ENCODE measurements at regions not wholly inside any gene's neighbourhood (a gene's known extent, or its start where the extent isn't known, plus 50 kb on each side); places are given as distances from the start of the nearest gene placed in this dataset.

DNA sequence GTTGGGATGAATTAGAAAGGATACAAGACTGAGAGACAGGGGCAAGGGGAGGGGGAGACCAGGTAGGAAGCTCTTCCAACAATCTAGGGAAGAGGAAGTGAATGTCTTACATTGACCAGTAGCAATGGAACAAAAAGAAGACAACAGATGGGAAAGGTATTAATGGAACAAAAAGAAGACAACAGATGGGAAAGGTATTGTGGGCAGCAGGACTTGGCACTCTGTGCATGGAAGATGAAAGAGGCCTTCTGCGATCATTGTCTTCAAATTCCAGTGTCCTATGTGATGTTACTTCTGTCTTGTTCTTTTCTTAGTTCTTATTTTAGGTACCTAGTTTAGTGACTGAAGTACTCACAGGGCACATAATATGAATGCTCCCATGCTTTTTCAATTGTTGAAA, 161.8 kb downstream of the PALM2AKAP2 start:
- no peak for TF ChIP-seq EZH2 (IDR thresholded peaks at IDR 0.05; ENCODE audit: insufficient read depth, low read length)
- no peak for TF ChIP-seq CTCF (IDR thresholded peaks at IDR 0.05; ENCODE audit: insufficient read depth, low read depth, low read length)
